Renal pelvis (tissue), 1 donor: ENCODE measurements at regions not wholly inside any gene's neighbourhood (a gene's known extent, or its start where the extent isn't known, plus 50 kb on each side); places are given as distances from the start of the nearest gene placed in this dataset.

ENCODE experiments used
- DNase-seq: peaks from one replicate; pipeline ENCODE4 v3.0.0-alpha.2; 2013

GRCh38 chrX:150164971-150165600 lies 198.0 kb upstream of the MAMLD1 start:
- no peak for DNase-seq

- DNase-seq, result no peak
Observed at GRCh38 chrX:150165776-150166610, 197.1 kb upstream of the MAMLD1 start.

- DNase-seq, result no peak
Observed at GRCh38 chrX:150167482-150168324, 195.4 kb upstream of the MAMLD1 start.

- no peak for DNase-seq
Observed at GRCh38 chrX:150182161-150182560, 181.0 kb upstream of the MAMLD1 start.

DNA sequence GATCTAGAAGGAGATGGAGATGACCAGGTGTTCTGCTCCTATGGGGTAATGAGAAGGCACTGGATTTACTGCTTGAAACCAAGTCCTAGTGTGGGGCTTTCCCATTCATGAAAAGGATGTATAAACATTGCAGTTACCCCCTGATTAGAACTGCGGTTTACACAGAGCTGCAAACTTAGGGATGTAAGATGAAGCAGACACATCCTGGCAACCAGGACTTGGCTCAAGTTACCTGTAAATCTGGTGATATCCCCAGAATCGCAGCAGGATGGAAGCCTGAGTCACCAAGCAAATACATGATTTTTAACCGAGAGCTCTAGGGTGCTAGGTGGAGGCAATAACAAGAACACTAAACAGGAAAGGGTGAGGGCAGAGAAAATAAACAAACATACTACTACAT lies 178.6 kb upstream of the MAMLD1 start:
- DNase-seq, result no peak

- DNase-seq, result no peak
Observed at GRCh38 chrX:150185766-150186165, 177.4 kb upstream of the MAMLD1 start.

DNA sequence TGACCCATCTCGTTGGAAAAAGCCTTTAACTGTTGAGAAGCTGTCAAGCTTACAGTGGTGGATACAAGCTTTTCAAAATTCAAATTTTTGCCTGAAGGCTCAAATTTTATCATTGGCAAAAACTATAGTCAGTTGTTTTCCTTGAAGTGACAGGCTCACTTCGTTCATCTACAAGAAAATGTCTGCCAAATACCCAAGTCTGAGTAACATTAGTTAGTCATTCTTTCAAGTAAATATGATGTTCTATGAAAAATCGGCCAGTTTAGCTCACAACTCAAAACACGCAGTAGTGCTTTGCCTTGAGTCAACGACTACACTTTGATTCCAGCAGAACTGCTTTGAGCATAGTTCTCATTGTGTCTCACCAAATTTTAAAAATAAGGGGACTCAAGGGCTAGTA lies 170.3 kb upstream of the MAMLD1 start:
- DNase-seq, result no peak

GRCh38 chrX:150196285-150196684 lies 166.8 kb upstream of the MAMLD1 start:
- no peak for DNase-seq

- DNase-seq, result no peak
Observed at GRCh38 chrX:150197388-150197787, 165.7 kb upstream of the MAMLD1 start.

DNA sequence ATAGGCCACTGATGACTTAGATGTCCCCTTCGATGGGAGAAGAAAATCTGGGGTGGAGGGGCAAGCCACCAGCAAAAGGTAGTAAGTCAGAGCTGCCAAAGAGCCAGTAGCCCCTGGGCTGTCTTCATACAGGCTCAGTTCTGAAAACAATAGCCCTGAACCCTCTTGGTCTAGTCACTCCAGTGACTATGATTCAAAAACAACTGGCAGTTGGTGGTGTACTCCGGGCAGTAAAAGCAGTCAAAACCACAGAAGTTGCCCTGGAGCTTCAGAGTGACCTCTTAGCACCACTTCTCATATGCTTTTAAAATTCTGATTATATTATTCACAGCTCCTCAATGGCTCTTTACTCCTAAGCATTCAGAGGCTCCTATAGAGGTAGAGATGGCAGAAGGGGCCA lies 164.3 kb upstream of the MAMLD1 start:
- no peak for DNase-seq

GRCh38 chrX:150199181-150199580 lies 163.9 kb upstream of the MAMLD1 start:
- no peak for DNase-seq

DNA sequence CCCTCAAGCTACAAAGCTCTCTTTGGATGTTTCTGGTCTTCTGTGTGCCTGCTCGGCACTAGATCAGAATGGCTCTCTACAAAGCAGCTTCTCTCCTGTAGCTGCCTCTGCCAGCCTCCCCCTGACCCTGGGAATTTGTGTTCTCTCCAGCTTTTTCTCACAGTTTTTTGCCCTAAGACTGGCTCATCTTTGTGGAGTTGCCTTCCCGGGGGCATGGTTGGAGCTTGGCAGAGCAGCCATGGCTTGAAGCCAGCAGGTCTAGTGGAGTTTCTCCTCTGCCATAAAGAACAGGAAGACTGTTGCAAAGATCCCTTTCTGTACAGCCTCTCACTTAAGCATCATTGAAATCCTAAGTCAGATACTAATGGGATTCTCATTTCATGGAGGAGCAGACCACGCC lies 163.3 kb upstream of the MAMLD1 start:
- no peak for DNase-seq

GRCh38 chrX:150200361-150200760 lies 162.8 kb upstream of the MAMLD1 start:
- no peak for DNase-seq

- DNase-seq, result peak; percentile 33
Observed at GRCh38 chrX:150200820-150201287, 162.3 kb upstream of the MAMLD1 start.

DNA sequence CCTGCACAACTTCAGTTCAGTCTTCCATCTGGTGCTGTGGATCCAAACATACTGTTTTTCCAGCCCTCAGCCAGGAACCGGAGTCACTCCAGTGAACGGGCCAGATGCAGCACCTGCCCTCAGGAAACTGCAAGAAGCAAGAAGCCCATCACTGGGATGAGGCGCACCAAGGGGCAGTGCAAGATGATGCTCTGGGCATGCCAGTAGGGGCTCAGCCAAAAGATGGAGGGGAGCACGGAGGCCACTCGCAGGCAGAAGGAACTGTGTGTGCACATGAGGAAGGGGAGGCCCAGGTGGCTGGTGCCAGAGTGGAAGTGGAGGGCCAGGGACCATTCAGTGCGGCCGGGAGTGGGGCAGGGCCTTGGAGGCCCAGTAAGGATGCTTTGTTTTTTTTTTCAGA lies 161.7 kb upstream of the MAMLD1 start:
- no peak for DNase-seq

DNA sequence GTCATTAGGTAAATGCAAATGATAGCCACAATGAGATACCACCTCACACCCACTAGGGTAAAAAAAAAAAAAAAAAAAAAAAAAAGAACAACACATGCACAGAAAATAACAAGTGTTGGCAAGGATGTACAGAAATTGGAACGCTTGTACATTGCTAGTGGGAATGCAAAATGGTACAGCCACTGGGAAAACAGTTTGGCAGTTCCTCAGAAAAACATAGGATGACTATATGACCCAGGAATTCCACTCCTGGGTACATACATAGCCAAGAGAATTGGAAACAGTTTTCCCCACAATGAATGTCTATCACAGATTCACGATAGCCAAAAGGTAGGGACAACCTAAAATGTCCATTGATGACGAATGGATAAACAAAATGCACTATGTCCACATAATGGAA lies 161.3 kb upstream of the MAMLD1 start:
- DNase-seq, result no peak

DNA sequence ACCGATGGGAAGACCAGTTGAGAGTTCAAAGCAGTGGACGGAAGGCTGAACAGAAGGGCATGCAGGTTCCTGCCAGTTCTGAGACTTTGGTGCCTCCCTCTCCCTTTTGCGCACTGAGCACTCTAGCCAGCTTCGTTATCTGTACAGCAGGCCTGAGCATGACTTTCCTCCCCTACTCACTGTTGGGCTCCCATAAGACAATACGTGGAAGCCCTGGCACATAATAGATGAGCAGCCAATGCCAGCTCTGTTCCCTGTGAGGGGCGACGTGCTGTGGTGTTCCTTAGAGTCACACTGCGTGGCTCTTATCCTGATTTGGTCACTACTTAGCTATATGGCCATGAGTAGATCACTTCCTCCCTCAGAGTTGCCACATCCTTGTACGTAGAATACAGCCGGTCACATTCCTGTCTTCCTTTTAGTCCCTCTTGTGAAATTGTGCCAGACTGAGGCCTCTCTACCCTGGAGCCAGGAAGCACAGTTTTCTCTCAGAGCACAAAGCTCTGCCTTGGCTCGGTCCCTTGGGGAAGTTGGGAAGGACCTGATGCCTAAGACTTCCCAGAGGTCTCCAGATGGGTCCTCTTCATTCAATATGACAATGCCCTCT lies 160.4 kb upstream of the MAMLD1 start:
- DNase-seq, result no peak

DNA sequence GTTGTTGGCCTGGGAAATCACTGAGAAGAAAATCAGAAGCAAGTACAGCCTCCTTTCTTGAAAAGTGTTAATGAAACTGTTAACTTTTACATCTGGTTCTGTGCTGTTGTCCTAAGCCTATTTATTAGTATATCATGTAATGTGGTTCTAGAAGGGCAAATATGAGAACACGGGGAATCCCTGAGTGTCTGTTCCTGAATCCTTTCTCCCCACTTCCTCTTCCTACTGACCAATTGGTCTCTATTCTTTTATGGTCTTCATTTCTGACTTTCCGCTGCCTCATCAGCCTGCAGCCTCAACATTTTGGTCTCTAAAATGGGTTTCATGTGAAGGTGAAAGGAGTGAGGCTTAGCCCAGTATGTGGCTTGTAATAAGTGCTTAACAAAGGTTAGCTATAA lies 159.9 kb upstream of the MAMLD1 start:
- no peak for DNase-seq

DNA sequence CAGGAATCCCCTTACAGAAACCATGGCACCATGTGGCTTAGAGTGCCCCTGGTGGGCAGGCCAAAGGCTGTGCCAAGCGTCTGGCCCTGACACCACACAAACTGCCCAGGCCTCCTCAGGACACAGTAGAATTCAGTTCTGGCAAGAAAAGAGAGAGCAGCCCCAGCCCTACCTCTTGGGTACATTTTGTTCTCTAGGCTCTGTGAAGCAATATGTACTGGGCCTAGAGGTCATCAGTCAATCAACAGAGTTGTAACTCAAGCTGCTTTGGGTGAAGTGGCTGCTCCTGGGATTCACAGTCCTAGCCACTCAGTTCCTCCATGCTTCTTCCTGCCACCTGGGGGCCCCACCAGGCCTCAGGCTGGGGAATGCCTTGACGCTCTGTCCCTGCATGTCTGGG lies 158.1 kb upstream of the MAMLD1 start:
- DNase-seq, result no peak

- no peak for DNase-seq
Observed at GRCh38 chrX:150207733-150208132, 155.4 kb upstream of the MAMLD1 start.

GRCh38 chrX:150211988-150212387 lies 151.1 kb upstream of the MAMLD1 start:
- DNase-seq, result no peak
